HEK293T (cell line): ENCODE measurements at regions not wholly inside any gene's neighbourhood (a gene's known extent, or its start where the extent isn't known, plus 50 kb on each side); places are given as distances from the start of the nearest gene placed in this dataset.

ENCODE experiments used
- ARNT ChIP-seq: fragments of 450-650 bp; IDR thresholded peaks from 2 replicates; pipeline ENCODE4 v1.6.1; 2017; ENCODE audit warnings: mild to moderate bottlenecking
- BHLHE40 ChIP-seq: fragments of 450-650 bp; IDR thresholded peaks from 2 replicates; pipeline ENCODE4 v1.6.1; 2016; ENCODE audit warnings: mild to moderate bottlenecking, moderate library complexity, borderline replicate concordance
- CTBP1 ChIP-seq: fragments of 450-650 bp; IDR thresholded peaks from 2 replicates; pipeline ENCODE4 v1.6.1; 2016; ENCODE audit warnings: borderline replicate concordance
- ELF4 ChIP-seq: fragments of 450-650 bp; IDR thresholded peaks from 2 replicates; pipeline ENCODE4 v1.6.1; 2017; ENCODE audit warnings: antibody characterized with exemption
- FOXA1 ChIP-seq: fragments of 450-650 bp; IDR thresholded peaks from 2 replicates; pipeline ENCODE4 v1.6.1; 2016; ENCODE audit warnings: mild to moderate bottlenecking
- FOXK2 ChIP-seq: fragments of 450-650 bp; IDR thresholded peaks from 2 replicates; pipeline ENCODE4 v1.6.1; 2016; ENCODE audit warnings: mild to moderate bottlenecking
- FOXM1 ChIP-seq: fragments of 450-650 bp; IDR thresholded peaks from 2 replicates; pipeline ENCODE4 v1.6.1; 2017; ENCODE audit warnings: mild to moderate bottlenecking, borderline replicate concordance
- L3MBTL2 ChIP-seq: fragments of 450-650 bp; conservative IDR thresholded peaks from 2 replicates; pipeline ENCODE4 v1.6.1; 2016; ENCODE audit warnings: mild to moderate bottlenecking
- LEF1 ChIP-seq: fragments of 450-650 bp; IDR thresholded peaks from 2 replicates; pipeline ENCODE4 v1.6.1; 2017; ENCODE audit warnings: mild to moderate bottlenecking, borderline replicate concordance
- NFRKB ChIP-seq: fragments of 450-650 bp; IDR thresholded peaks from 2 replicates; pipeline ENCODE4 v1.6.1; 2016; ENCODE audit warnings: mild to moderate bottlenecking, moderate library complexity
- SP1 ChIP-seq: fragments of 450-650 bp; IDR thresholded peaks from 2 replicates; pipeline ENCODE4 v1.6.1; 2017
- SUZ12 ChIP-seq: fragments of 450-650 bp; IDR thresholded peaks from 2 replicates; pipeline ENCODE4 v1.6.1; 2016; ENCODE audit warnings: mild to moderate bottlenecking
- TARDBP ChIP-seq: fragments of 450-650 bp; IDR thresholded peaks from 2 replicates; pipeline ENCODE4 v1.6.1; 2016
- TF ChIP-seq, protein P1 (sequence below): fragments of 450-650 bp; IDR thresholded peaks from 2 replicates; pipeline ENCODE4 v1.6.1; 2016

DNA sequence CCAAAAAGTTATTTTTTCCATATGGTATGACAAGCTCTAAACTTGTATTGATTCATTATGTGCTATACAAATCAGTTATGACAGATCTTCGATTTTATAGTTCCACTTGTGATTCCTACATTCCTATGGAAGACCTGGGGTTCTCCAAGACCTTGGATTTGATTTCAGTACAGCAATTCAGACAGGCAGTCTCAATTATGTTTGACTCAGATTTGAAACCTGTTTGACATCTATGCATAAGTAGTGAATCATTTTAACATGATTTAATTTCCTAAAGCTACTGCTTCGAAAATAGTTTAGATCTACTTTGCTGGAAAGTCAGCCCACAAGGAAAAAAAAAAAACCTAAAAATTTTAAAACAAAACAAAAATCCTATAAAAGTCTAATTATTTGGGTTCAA lies 820.4 kb downstream of the LUZP2 start:
- TF ChIP-seq ARNT: no peak
- TF ChIP-seq FOXM1: no peak
- TF ChIP-seq SUZ12: no peak
- no peak for TF ChIP-seq FOXA1
- TF ChIP-seq, protein P1, sequence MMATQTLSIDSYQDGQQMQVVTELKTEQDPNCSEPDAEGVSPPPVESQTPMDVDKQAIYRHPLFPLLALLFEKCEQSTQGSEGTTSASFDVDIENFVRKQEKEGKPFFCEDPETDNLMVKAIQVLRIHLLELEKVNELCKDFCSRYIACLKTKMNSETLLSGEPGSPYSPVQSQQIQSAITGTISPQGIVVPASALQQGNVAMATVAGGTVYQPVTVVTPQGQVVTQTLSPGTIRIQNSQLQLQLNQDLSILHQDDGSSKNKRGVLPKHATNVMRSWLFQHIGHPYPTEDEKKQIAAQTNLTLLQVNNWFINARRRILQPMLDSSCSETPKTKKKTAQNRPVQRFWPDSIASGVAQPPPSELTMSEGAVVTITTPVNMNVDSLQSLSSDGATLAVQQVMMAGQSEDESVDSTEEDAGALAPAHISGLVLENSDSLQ: no peak
- no peak for TF ChIP-seq L3MBTL2
- TF ChIP-seq SP1: no peak
- no peak for TF ChIP-seq FOXK2
- TF ChIP-seq CTBP1: no peak
- no peak for TF ChIP-seq NFRKB
- TF ChIP-seq ELF4: no peak
- no peak for TF ChIP-seq LEF1
- no peak for TF ChIP-seq BHLHE40
- no peak for TF ChIP-seq TARDBP
